ENCODE measurements at regions not wholly inside any gene's neighbourhood (a gene's known extent, or its start where the extent isn't known, plus 50 kb on each side); places are given as distances from the start of the nearest gene placed in this dataset.

DNA sequence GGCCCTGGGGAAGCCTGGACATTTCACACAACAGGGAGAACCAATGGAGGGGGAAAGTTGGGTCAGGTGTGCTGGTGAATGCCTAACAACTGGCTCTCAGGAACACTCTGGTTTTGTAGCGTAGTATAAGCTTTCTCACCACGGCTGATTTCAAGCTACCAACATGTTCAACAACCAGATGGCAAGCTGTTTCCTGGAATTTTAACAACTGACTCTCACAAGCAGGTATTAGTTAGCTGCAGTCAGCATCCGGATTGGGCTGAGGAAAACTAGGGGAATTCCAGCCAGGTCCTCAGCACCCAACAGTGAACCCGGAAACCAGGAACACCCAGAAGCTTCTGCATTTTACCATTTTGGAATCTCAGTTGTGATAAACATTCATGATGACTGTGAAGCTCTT is 162.3 kb upstream of the CAMK1G start:
- Histone ChIP-seq H3F3A (ENCODE audit: low read depth) (no peaks in the 10 kb centered on the region), H3K27me3 (ENCODE audit: insufficient read depth, low read length, poor library complexity, severe bottlenecking) (no peaks in the 10 kb centered on the region), H3K9me2 (replicated peaks; ENCODE audit: low read depth, low read length) (no peaks in the 10 kb centered on the region), H3K36me3 (ENCODE audit: insufficient read depth, low read length) (no peaks in the 10 kb centered on the region), H2AFZ (ENCODE audit: low read length) (no peak overlapping the region), H3K79me2 (ENCODE audit: insufficient read depth, low read length) (no peaks in the 10 kb centered on the region), H3K4me3 (ENCODE audit: low read length, poor library complexity, severe bottlenecking) (no peak overlapping the region), H3K4me2 (ENCODE audit: low read depth, low read length, poor library complexity, severe bottlenecking) (no peak overlapping the region), H3K9ac (ENCODE audit: low read depth, low read length, poor library complexity, severe bottlenecking) (no peak overlapping the region), H3K4me1 (ENCODE audit: insufficient read depth, low read length, poor library complexity, severe bottlenecking) (no peaks in the 10 kb centered on the region), H3K9me3 (ENCODE audit: insufficient read depth, low read depth, low read length) (no peaks in the 10 kb centered on the region), H4K20me1 (ENCODE audit: insufficient read depth, low read length, poor library complexity, severe bottlenecking) (no peaks in the 10 kb centered on the region)
- TF ChIP-seq, protein P1, sequence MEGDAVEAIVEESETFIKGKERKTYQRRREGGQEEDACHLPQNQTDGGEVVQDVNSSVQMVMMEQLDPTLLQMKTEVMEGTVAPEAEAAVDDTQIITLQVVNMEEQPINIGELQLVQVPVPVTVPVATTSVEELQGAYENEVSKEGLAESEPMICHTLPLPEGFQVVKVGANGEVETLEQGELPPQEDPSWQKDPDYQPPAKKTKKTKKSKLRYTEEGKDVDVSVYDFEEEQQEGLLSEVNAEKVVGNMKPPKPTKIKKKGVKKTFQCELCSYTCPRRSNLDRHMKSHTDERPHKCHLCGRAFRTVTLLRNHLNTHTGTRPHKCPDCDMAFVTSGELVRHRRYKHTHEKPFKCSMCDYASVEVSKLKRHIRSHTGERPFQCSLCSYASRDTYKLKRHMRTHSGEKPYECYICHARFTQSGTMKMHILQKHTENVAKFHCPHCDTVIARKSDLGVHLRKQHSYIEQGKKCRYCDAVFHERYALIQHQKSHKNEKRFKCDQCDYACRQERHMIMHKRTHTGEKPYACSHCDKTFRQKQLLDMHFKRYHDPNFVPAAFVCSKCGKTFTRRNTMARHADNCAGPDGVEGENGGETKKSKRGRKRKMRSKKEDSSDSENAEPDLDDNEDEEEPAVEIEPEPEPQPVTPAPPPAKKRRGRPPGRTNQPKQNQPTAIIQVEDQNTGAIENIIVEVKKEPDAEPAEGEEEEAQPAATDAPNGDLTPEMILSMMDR (conservative IDR thresholded peaks at IDR 0.05; ENCODE audit: low read length), result no peak
- no peak for TF ChIP-seq EZH2phosphoT487 (IDR thresholded peaks at IDR 0.05; ENCODE audit: borderline replicate concordance)

DNA sequence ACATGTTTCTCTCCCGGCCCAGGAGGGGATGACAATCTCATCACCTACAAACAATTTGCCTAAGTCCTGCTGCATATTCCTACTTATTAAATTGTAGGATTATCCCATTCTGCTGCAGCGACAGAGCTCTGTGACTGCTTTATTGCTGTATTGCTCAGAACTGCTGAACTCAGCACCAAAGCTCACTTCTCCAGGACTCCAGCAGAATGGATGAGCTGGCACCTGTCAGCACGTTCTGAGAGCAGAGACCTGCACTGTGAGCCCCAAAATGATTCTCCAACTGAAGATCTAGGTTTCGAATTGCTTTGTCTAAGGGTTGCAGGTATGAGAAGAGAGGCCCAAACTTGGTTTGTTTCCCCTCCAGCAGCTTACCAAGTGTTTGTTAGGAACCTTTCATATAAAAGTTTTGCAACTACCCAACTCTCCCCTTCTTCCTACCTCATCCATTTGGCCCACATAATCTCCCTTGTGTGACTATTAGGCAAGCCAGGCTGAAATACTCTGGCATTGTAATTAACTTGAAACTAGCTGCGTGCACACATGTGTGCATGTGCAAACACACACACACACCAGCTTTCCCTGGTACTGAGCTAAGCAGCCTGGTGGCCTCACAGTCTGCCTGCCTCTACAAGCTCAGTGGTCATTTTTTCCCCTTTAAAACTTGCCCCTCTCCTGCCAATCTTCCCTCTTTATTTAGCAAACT is 161.4 kb upstream of the CAMK1G start:
- no peak for TF ChIP-seq EZH2phosphoT487 (IDR thresholded peaks at IDR 0.05; ENCODE audit: borderline replicate concordance)
- TF ChIP-seq, protein P1 (conservative IDR thresholded peaks at IDR 0.05; ENCODE audit: low read length), result no peak
- Histone ChIP-seq H3K4me1 (ENCODE audit: insufficient read depth, low read length, poor library complexity, severe bottlenecking) (no peaks in the 10 kb centered on the region), H2AFZ (ENCODE audit: low read length) (no peak overlapping the region), H3K36me3 (ENCODE audit: insufficient read depth, low read length) (no peaks in the 10 kb centered on the region), H3F3A (ENCODE audit: low read depth) (no peaks in the 10 kb centered on the region), H3K4me2 (ENCODE audit: low read depth, low read length, poor library complexity, severe bottlenecking) (no peak overlapping the region), H3K4me3 (ENCODE audit: low read length, poor library complexity, severe bottlenecking) (no peak overlapping the region), H3K79me2 (ENCODE audit: insufficient read depth, low read length) (no peaks in the 10 kb centered on the region), H3K9ac (ENCODE audit: low read depth, low read length, poor library complexity, severe bottlenecking) (no peak overlapping the region), H3K27me3 (ENCODE audit: insufficient read depth, low read length, poor library complexity, severe bottlenecking) (no peaks in the 10 kb centered on the region), H3K9me2 (replicated peaks; ENCODE audit: low read depth, low read length) (no peaks in the 10 kb centered on the region), H4K20me1 (ENCODE audit: insufficient read depth, low read length, poor library complexity, severe bottlenecking) (no peaks in the 10 kb centered on the region), H3K9me3 (ENCODE audit: insufficient read depth, low read depth, low read length) (no peaks in the 10 kb centered on the region)

DNA sequence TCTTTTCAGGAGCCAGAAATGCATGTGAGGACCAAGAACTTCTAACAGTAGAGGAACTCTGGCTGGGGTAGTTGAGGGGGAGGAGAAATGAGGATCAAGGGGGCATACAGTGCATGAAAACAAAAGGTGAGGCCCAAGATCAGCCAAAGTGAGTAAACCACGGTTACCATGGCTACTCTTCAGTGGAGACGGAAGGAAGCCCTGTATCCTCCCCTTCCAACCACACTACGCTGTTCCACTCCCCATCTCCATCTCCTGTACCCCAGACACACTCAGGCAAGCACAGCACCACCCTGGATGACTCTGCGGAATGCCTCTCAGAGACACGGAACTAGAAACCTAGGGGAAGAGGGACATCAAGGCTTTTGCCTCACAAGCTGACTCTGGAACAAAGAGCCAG is 157.6 kb upstream of the CAMK1G start:
- H3K4me3 ChIP-seq (ENCODE audit: low read length, poor library complexity, severe bottlenecking), result no peak overlapping the region
- H3K9me2 ChIP-seq (replicated peaks; ENCODE audit: low read depth, low read length), result no peaks in the 10 kb centered on the region
- no peaks in the 10 kb centered on the region for H3K79me2 ChIP-seq (ENCODE audit: insufficient read depth, low read length)
- H4K20me1 ChIP-seq (ENCODE audit: insufficient read depth, low read length, poor library complexity, severe bottlenecking), result no peaks in the 10 kb centered on the region
- TF ChIP-seq, protein P1 (conservative IDR thresholded peaks at IDR 0.05; ENCODE audit: low read length), result no peak
- TF ChIP-seq EZH2phosphoT487 (IDR thresholded peaks at IDR 0.05; ENCODE audit: borderline replicate concordance), result no peak
- no peak overlapping the region for H3K4me2 ChIP-seq (ENCODE audit: low read depth, low read length, poor library complexity, severe bottlenecking)
- H3K9ac ChIP-seq (ENCODE audit: low read depth, low read length, poor library complexity, severe bottlenecking), result no peak overlapping the region
- no peaks in the 10 kb centered on the region for H3K27me3 ChIP-seq (ENCODE audit: insufficient read depth, low read length, poor library complexity, severe bottlenecking)
- H3K9me3 ChIP-seq (ENCODE audit: insufficient read depth, low read depth, low read length), result no peaks in the 10 kb centered on the region
- H3F3A ChIP-seq (ENCODE audit: low read depth), result no peaks in the 10 kb centered on the region
- no peaks in the 10 kb centered on the region for H3K36me3 ChIP-seq (ENCODE audit: insufficient read depth, low read length)
- no peaks in the 10 kb centered on the region for H3K4me1 ChIP-seq (ENCODE audit: insufficient read depth, low read length, poor library complexity, severe bottlenecking)
- no peak overlapping the region for H2AFZ ChIP-seq (ENCODE audit: low read length)

Measured in Loucy (cell line).